Thymus (tissue), 11 donors: ENCODE measurements at regions not wholly inside any gene's neighbourhood (a gene's known extent, or its start where the extent isn't known, plus 50 kb on each side); places are given as distances from the start of the nearest gene placed in this dataset.

Source experiments
- DNase-seq, 9 donors: peaks; one replicate each; pipeline ENCODE4 v3.0.0-alpha.2; 2013; ENCODE audit warnings: low spot score in 9 of 9, low read depth in 6 of 9, missing footprints in 1 of 9
- H3K27ac ChIP-seq, 2 donors: one replicate each; pipeline ENCODE4 v1.5.1; 2013; ENCODE audit warnings: control low read depth in 1 of 2, low read depth in 1 of 2, low read length in 1 of 2, mild to moderate bottlenecking in 1 of 2, moderate library complexity in 1 of 2
- H3K27me3 ChIP-seq, 2 donors: one replicate each; pipeline ENCODE4 v1.5.1; 2013; ENCODE audit warnings: low read length in 1 of 2; ENCODE audit not compliant: control insufficient read depth in 2 of 2, insufficient read depth in 1 of 2
- H3K36me3 ChIP-seq, 2 donors: one replicate each; pipeline ENCODE4 v1.5.1; 2013; ENCODE audit warnings: low read length in 1 of 2, mild to moderate bottlenecking in 1 of 2, moderate library complexity in 1 of 2; ENCODE audit not compliant: control insufficient read depth in 2 of 2, insufficient read depth in 2 of 2
- H3K4me1 ChIP-seq, 2 donors: one replicate each; pipeline ENCODE4 v1.5.1; 2013; ENCODE audit warnings: low read length in 2 of 2; ENCODE audit not compliant: control insufficient read depth in 2 of 2, insufficient read depth in 2 of 2
- H3K4me3 ChIP-seq, 2 donors: one replicate each; pipeline ENCODE4 v1.5.1; 2013; ENCODE audit warnings: low read length in 2 of 2, control low read depth in 1 of 2, mild to moderate bottlenecking in 1 of 2
- H3K9me3 ChIP-seq, 2 donors: one replicate each; pipeline ENCODE4 v1.5.1; 2013; ENCODE audit warnings: low read length in 1 of 2, mild to moderate bottlenecking in 1 of 2; ENCODE audit not compliant: control insufficient read depth in 2 of 2, insufficient read depth in 1 of 2
- WGBS: extraction: QIAGEN DNeasy Blood & Tissue Kit; methylation state at CpG from one replicate; pipeline ENCODE4 v1.1.7; 2013; 5-methylcytosine and 5-hydroxymethylcytosine counted together
- donor health status: healthy.

DNA sequence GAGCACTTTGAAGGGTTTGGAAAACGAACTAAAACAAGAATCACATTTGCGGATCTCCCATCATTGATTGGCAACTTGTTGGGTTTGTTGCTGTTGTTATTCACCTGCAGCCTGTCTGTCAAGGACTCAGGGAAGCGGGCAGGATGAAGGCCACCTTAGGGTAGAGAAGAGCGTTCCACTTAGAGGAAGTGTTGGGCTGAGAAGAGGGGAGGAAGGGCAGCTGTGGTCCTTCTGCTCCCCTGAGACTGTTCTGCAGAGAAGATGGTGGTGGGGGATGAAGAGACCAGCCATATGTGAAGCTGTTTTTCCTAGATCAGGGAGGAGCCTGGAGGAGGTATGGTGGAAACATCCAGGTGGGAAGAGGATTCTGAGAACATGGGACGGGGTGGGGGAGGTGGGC lies 70.6 kb upstream of the CPEB4 start:
- no peak overlapping the region for H3K4me3 ChIP-seq
- peaks cover 0 to 2% of the 10 kb centered on the region in 2 donors for H3K9me3 ChIP-seq
- DNase-seq, result no peak
- WGBS, result 91% methylated on average over 5 of the region's 5 CpGs
- H3K27me3 ChIP-seq, result no peaks in the 10 kb centered on the region
- H3K27ac ChIP-seq, result no peak overlapping the region
- H3K36me3 ChIP-seq, result no peaks in the 10 kb centered on the region
- peaks cover 0 to 2% of the 10 kb centered on the region in 2 donors for H3K4me1 ChIP-seq

- Histone ChIP-seq H3K4me1 (peaks cover 0 to 2% of the 10 kb centered on the region in 2 donors), H3K27me3 (no peaks in the 10 kb centered on the region), H3K27ac (no peak overlapping the region), H3K36me3 (no peaks in the 10 kb centered on the region), H3K9me3 (peaks cover 0 to 2% of the 10 kb centered on the region in 2 donors), H3K4me3 (no peak overlapping the region)
- DNase-seq, result no peak
- WGBS, result 96% methylated on average over 3 of the region's 3 CpGs
These were observed 68.6 kb upstream of the CPEB4 start for GRCh38 chr5:173819521-173819920.

DNA sequence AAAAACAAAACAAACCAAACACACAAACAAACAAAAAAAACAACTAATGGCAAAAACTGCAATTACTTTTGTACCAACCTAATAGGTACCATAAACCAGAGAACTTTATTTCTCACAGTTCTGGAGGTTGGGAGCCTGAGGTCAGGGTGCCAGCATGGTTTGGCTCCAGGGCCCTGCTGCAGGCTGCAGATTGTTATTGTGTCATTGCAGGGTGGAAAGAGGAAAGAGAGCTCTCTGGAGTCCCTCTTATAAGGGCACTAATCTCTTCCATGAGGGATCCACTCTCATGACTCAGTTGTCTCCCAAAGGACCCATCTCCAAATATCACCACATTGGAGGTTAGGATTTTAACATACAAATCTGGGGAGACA lies 64.9 kb upstream of the CPEB4 start:
- H3K36me3 ChIP-seq, result no peaks in the 10 kb centered on the region
- H3K27ac ChIP-seq, result no peak overlapping the region
- no peaks in the 10 kb centered on the region for H3K27me3 ChIP-seq
- H3K4me1 ChIP-seq, result peaks cover 0 to 2% of the 10 kb centered on the region in 2 donors
- no peak for DNase-seq
- no peak overlapping the region for H3K4me3 ChIP-seq
- H3K9me3 ChIP-seq, result peaks cover 0 to 2% of the 10 kb centered on the region in 2 donors

DNA sequence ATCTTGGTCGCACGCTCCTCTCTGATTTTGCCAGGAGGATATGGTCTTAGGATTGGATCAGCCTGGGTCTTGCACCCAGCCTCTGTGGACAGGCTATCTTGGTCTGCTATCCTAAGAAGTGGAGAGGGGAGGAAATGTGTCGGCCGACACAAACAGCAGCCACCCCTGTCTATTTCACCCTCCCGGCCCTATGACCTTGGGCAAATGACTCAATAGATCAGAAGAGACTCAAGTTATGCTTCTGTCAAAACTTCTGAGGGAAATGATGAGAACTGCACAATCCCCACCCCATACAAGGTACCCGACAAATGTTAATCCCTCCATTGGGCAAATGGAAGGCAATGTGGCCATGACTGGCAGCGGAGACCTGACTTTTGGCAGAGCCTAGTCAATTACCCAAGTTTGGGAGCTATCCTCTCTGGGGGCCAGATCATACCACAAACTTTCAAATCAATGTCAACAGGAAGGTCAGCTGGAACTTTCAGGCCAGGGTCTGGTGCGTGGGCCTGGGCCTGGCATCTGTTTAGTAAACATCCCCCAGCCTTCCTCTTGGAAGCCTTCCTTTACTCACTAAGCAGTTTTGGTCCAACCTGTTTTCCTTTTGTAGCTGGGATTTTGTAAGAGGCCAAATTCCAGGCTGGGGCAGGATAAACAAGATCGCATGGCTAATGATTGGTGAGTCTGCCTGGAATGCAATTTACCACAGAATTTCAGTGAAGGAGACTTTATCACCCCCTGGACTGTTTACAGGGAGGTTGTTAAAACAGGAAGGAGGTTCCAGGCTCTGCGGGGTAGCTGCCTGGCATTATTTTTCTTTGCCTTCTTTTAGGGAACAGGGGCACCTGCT lies 64.2 kb upstream of the CPEB4 start:
- H3K36me3 ChIP-seq, result no peaks in the 10 kb centered on the region
- no peak overlapping the region for H3K4me3 ChIP-seq
- DNase-seq, result no peak
- no peak overlapping the region for H3K27ac ChIP-seq
- H3K9me3 ChIP-seq, result peaks cover 0 to 2% of the 10 kb centered on the region in 2 donors
- peaks cover 0 to 2% of the 10 kb centered on the region in 2 donors for H3K4me1 ChIP-seq
- no peaks in the 10 kb centered on the region for H3K27me3 ChIP-seq
- 91% methylated on average over 10 of the region's 10 CpGs for WGBS

DNA sequence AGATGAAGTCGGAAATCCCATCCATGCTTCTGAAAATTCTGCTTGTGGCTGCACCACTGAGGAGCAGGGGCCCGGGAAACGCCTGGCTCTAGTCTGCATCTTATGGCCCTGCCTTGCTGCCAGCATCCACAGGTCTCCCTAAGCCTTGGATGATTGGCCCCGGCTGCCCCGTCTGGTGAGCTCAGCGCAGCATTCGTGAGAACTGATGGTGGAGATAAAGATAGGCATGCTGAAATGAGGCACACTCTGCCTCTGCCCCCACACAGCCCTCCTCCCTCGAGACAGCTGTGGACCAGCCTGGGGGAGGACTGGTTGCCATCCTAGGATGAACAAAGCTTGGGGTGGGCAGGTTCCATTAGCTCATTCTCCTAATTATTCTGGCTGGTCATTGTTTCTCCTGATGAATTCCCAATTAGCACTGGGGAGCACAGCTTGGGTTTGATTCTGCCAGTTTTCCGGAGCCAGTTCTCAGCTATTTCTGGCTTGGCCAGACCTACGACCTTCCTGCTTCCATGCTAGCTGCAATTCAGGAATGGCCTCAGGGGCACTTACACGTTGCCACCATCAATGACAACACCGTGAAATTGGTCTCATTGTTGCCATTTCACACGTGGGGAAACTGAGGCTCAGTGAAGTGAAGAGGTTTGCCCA lies 62.8 kb upstream of the CPEB4 start:
- no peaks in the 10 kb centered on the region for H3K9me3 ChIP-seq
- no peak overlapping the region for H3K4me3 ChIP-seq
- no peaks in the 10 kb centered on the region for H3K36me3 ChIP-seq
- no peak for DNase-seq
- H3K27me3 ChIP-seq, result no peaks in the 10 kb centered on the region
- H3K27ac ChIP-seq, result no peak overlapping the region
- 94% methylated on average over 13 of the region's 13 CpGs for WGBS
- H3K4me1 ChIP-seq, result peaks cover 0 to 5% of the 10 kb centered on the region in 2 donors

GRCh38 chr5:173826086-173826427 lies 62.1 kb upstream of the CPEB4 start:
- H3K4me3 ChIP-seq, result no peak overlapping the region

DNA sequence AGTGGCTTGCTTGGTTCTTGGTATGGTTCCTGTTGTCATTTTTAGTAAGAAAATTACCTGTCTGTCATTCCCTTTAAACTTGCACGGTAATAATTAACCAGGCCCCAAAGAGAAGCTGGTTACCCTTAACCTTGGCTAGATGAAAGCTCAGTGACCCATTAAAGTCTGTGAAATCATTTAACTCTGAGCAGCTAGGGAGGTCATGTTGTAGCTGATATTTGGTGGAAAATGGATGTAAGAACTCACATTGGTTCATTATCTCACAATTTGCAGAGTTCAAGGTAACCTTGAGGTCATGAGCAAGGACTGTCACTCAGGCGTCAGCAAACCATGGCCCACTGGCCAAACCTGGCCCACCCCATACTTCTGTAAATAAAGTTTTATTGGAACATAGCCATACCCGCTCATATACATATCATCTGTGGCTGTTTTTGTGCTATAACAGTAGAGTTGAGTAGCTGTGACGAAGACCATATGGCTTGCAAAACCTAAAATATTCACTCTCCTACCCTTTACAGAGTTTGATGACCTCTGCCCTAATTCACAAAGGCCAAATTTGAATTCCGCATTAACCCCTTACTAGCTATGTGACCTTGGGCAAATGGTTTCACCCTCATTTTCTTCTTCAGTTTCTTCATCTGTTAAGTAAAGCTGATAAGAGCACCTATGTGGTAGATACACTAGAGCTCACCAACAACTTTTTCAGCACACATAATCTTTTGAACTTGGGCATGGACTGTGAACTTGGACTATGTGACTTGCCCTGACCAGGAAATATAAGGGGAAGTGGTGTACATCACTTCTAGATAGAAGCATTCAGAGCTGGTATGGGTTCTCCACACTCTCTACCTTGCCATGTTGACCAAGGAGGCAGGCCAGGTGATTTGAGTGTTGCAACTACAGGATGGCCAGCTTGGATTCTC lies 61.5 kb upstream of the CPEB4 start:
- 97% methylated on average over 5 of the region's 5 CpGs for WGBS
- Histone ChIP-seq H3K27ac (no peak overlapping the region), H3K36me3 (no peaks in the 10 kb centered on the region), H3K27me3 (no peaks in the 10 kb centered on the region), H3K4me1 (peaks cover 0 to 2% of the 10 kb centered on the region in 2 donors), H3K9me3 (no peaks in the 10 kb centered on the region), H3K4me3 (no peak overlapping the region)
- DNase-seq, result no peak

More at GRCh38 chr5:173826086-173826427, 62.1 kb upstream of the CPEB4 start:
- no peak for DNase-seq
- H3K27me3 ChIP-seq, result no peaks in the 10 kb centered on the region
- WGBS, result 98% methylated on average over 6 of the region's 6 CpGs
- H3K27ac ChIP-seq, result no peak overlapping the region
- no peaks in the 10 kb centered on the region for H3K36me3 ChIP-seq
- H3K9me3 ChIP-seq, result no peaks in the 10 kb centered on the region
- H3K4me1 ChIP-seq, result peaks cover 0 to 5% of the 10 kb centered on the region in 2 donors

DNA sequence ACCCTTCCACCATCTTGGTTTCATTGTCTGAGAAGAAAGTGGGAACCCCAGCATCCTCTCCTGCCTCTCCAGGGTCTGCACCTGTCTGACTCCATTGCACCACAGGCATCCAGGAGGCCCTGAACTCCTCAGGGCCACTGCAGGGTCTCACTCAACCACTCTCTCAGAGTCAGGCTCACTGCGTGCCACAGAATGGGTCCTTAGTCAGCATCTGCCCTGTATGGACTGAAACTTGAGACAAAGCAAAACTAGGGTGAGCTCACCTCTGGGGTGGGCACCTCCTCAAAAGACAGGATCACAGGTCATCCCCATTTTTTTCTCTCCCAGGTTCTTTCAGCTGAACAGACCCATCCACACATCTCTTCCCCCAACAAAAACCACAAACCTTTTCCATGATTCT lies 59.2 kb upstream of the CPEB4 start:
- no peaks in the 10 kb centered on the region for H3K9me3 ChIP-seq

DNA sequence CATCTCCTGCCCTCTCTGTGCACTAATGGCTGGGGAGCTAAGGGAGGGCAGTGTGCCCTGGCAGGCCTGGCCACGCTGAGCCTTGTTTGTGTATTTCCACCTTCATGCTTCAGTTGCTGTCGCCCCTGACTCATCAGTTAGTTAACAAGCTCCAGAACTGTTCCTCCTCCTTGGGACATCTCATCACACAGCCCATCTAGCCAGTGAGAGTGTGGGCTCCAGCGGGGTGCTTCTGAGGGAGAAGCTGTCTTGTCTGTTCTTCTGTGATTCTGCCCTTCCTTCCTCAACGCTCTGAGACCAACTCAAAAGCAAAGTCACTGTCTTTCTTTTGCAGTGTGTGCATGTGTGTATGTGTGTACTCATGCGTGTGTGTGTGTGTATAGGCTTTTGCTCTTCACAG lies 58.3 kb upstream of the CPEB4 start:
- Histone ChIP-seq H3K4me1 (peaks cover 0 to 2% of the 10 kb centered on the region in 2 donors), H3K36me3 (no peaks in the 10 kb centered on the region), H3K27me3 (no peaks in the 10 kb centered on the region), H3K27ac (no peak overlapping the region), H3K4me3 (no peak overlapping the region), H3K9me3 (no peaks in the 10 kb centered on the region)
- DNase-seq, result no peak
- 90% methylated on average over 5 of the region's 5 CpGs for WGBS

More for the DNA sequence above, 59.2 kb upstream of the CPEB4 start:
- Histone ChIP-seq H3K27ac (no peak overlapping the region), H3K4me3 (no peak overlapping the region), H3K27me3 (no peaks in the 10 kb centered on the region), H3K36me3 (no peaks in the 10 kb centered on the region), H3K4me1 (peaks cover 0 to 2% of the 10 kb centered on the region in 2 donors)
- WGBS, result 96% methylated on average over 1 of the region's 1 CpG
- no peak for DNase-seq
